ENCODE measurements at regions not wholly inside any gene's neighbourhood (a gene's known extent, or its start where the extent isn't known, plus 50 kb on each side); places are given as distances from the start of the nearest gene placed in this dataset.

DNA sequence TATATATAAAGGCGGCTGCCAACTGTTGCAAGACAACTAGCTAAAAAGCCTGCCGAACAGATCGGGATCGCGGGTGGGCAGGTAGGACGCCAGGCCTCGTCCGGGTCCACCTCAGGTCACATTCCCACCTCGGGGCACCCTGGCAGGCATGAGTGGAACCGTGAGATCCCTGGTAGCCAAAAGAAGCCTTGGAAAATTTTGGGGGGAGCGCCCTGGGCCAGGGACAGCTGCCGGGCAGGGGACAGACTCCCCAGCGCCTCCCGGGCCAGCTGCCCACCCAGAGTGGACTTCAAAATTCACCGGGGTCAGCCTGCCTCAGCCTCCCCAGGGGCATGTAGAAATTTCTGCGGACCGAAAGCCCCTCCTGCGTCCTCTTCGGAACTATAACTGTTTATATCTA, 760.9 kb downstream of the KCNJ18 start:
- DNase-seq, result no peak

DNA sequence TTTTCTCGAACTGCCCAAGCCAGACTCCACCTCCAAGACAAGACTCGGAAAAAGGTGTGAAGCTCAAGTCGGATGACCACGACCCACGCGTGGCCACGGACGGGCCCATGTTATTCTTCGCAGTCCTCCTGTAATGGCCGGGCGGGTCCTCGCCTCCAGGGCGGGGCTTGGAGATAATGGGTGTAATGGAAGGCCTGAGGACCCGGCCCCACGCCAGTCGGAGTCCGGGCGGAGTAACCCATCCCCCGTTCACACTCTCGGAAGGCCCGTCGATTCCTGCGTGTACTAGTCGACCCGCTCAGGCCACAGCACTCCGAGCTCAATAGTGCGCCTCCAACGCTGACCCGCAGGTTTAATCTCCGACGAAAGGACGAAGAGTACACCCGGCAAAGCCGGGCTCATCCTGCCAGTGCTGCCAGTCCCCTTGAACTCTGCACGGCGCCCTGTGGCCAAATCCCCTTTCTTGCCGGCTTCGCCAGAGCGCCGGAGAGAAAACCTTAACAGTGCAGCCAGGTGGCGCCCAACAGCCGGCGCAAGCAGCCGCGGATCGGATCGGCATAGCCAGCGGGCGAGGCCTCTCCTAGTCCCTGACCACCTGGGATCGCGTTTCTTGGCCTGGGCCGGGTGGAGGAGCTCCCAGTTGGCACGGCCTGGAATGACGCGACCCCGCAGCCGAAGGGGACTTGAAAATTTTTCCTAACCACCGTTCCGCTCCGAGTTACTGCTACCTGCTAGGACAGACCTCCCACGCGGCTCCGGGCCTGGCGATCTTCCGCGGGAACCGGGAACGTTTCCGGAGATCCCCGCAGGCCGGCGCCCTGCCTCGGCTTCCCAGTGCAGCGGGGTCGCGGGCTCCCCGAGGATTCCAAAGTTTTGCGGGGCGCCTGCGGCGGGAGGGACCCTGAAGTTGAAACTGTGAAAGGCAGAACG, 762.0 kb downstream of the KCNJ18 start:
- no peak for DNase-seq

DNA sequence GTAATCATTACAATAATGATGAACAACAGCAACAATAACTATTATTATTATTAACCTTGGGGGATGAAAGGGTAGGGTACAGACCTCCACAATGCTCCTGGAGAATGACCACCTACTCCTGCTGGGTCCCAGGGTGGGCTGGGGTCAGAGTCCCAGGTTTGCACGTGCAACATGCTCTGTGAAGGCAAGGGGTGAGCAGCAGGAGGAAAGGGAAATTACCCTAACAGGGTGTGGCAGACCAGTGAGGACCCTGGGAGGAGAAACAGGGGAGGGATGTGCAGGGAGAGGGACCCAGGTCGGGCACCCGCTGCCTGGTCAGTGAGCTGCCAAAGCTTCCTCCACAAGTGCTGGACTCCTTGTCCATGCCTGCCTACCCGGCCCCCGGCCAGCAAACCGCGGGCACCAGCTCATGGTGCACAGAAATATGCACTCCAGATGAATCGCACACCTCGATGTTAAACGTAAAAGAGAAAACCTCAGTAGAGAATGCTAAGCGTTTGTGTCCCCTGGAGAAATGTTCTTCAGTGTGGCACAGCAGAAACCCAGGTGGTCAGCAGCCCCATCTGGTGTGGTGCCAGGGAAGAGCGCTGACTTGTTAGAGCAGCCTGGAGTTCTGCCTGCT, 767.1 kb downstream of the KCNJ18 start:
- no peak for DNase-seq

DNA sequence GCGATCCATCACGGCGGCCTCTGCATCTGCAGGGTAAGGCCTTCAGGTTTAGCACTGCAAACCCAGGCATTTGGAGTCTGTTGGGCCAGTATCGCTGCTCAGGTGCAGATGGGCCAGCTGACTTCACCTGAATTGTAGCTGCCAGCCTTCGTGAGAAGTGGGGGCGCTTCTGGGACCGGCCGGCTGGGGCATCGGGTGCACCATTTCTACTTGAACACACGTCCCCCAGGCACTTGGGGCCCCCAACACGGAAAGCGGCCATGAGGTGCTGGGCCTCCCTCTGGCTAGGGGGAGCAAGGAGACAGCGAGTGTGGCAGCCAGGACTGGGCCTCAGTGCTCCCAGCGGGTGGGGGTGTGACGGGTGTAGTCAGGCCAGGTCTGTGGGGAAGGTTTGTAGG, 767.6 kb downstream of the KCNJ18 start:
- DNase-seq, result no peak

DNA sequence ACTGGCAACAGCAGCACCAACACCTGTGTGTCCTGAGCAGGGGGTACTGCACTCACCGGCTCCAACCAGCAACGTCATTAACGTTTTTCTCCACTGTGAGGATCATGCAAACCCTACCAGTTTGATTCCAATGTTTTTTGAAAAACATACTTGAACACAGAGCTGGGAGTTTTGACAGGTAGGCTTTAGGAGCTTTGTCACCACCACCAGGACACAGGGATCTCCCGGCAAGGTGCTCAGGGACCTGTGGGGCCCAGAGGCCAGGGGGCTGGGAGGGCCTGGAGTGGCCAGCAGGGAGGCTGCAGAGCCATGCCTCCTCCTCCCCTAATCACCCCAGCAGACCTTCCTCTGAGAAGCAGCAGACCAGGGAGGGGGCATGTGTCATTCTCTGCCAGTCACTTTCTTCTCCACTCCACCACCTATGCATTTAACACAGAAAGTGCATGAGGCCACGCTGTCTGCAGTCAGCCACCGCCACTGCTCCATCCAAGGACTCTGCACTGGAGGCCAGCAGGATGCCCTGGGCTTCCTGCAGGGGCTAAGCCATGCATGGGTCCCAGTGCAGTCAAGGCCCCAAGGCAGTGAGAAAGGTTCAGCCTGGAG, 768.2 kb downstream of the KCNJ18 start:
- DNase-seq, result no peak

DNA sequence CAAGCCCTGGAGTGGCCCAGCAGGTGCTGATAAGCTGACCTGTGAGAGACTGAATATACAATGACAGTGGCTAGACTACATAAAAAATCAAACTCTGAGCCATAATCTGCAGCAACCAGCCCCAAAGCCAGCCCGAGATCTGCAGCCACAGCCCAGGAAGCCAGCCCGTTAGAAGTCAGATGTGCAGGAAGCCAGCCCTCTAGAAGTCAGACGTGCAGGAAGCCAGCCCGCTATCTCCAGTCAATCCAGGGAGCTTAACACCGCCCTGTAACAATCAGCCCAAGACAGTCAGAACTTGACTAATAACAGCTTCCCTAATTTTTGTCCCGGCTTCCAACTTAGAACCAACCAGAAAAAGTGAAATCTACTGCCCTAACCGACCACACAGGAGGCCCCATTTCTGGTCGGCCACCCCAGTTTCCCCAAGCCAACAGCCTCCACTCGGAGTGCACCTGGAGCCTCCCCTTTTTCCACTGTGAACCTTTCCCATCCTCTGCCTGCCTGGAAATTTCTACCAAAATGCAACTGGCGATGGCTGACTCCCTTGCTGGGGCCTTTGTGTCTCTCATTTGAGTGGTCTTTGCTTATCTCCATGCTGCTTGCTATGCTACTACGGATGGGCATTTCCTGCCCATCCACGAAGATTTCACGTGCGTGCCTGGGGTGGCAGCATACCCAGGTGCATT, 769.3 kb downstream of the KCNJ18 start:
- DNase-seq, result no peak

DNA sequence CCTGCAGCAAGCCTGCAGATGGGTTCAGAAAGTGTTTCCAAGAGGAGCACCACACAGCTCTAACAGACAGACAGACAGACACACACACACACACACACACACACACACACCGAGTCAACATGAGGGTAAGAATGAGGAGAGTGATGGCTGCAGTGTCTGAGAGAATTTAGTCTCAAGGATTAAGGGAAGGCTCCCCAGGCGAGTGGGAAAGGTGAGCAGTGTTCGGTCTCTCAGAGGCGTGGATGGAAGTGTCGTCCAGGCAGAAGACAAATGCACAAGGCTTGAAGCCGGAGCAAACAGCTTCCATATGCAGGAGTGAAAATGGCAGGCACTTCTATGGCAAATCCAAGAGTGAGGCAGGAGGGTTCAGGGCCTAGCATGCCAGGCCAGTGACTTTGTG, 770.1 kb downstream of the KCNJ18 start:
- no peak for DNase-seq

DNA sequence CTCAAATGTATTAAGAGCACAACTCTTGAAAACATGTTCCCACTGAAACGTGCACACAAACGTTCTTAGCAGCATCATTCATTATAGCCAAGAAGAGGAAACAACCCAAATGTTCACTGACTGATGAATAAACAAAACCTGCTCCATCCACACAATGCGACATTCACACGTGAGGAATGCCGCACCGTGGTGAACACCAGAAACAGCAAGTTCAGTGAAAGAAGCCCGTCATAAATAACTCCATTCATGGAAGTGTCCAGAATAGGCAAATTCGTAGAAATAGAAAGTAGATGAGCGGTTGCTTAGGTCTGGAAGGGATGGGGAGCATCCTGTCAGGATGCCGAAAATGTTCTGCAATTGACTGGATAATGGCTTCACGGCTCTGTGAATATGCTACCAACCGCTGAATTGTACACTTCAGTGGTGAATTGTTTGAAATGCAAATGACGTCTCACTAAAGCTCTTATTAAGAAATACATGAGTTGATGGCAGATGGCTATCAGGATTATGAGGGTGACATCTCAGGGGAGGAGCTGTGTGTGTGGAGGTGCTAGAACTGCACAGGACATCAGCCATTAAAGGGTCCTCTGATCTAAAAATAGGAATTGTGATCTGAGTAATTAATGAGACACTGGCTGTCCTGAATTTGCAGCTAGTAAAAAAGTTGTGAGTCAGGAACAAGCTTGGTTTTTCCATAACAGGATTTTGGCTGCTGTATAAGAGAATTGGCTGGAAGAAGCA, 771.0 kb downstream of the KCNJ18 start:
- DNase-seq, result no peak

DNA sequence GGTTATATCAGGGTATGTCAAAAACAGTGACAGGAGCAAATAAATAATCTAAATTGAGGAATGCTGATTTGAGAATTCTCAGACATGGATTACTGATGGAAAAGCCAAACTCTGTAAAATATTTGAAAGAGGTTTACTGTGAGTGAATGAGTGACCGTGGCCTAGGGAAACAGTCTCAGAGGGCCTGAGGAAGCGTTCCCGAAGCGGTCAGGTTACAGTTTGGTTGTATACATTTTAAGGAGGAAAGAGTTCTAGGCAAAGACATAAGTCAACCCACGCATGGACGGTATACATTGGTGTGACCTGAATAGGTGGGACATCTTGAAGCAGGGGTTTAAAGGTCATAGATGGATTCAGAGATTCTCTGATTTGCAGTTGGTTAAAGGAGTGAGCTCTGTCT, 771.7 kb downstream of the KCNJ18 start:
- DNase-seq, result no peak

DNA sequence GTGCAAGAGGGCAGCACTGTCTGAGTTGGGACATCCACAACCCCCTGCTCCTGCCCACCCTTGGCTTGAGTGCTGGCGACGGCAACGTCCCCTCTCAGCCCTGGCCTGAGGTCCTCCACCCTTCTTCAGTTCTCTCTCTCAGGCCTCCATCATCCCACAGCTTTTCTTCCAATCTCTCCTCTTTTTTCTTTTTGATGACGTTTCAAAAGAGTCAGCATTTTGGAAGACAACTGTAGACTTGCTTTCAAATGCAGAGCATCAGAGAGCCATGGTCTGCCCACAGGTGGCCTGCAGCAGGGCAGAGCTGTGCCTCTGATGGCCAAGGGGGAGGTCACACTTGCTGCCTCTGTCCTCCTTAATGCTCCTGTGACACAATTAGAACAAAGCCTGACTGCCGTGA, 775.4 kb downstream of the KCNJ18 start:
- DNase-seq, result no peak

DNA sequence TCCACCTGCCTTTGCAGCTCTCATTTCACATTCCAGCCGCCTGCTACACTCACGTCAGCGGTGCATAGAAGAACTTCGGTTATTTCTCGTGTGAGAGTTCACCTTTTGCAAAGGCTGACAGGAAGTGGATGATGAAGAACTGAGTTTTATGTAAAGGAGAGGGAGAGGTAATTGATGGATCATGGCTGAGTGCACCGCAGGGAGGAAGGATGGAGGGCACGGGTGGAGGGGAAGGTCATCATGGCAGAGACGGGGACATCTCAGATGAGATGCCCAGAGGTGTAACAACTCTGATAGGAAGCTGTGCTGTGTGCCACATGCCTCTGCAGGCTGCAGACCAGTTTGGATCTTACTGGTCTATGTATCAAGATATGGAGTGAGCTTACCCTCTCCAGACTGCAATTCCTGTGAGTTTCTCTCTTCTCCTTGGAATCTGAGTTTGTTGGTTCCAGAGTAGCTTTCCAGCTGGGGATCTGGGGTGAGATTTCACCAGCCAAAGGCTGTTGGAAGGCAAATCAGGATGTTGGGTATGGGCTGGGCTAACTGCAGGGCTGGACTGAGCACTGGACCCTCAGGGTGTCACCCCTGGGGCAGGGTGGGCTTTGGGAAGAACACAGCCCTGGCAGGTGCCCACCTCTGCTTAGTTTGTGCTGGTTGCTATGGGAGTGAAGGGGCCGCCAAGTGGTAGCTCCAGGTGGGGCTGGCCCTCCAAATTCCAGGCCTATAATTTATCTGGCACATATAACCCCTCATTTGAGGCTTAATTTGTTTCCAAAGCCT, 777.0 kb downstream of the KCNJ18 start:
- no peak for DNase-seq

DNA sequence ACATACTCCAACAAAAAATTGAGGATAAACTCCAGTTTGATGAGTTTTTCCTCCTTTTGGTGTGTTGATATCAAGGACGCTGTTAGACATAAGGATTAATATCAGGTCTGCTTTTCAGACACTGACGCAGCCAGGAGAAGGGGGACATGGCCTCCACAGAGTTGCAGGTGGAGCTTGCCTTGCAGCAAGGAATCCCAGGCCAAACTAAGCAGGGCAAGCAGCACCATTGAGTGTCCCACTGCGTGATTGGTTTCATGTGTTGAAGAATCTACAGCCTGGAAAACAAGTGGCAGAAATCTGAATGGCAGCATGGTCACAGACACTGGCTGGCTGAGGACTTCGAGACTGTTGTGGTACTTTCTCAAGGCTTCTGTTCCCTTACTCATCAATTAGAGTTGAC, 777.6 kb downstream of the KCNJ18 start:
- DNase-seq, result no peak

DNA sequence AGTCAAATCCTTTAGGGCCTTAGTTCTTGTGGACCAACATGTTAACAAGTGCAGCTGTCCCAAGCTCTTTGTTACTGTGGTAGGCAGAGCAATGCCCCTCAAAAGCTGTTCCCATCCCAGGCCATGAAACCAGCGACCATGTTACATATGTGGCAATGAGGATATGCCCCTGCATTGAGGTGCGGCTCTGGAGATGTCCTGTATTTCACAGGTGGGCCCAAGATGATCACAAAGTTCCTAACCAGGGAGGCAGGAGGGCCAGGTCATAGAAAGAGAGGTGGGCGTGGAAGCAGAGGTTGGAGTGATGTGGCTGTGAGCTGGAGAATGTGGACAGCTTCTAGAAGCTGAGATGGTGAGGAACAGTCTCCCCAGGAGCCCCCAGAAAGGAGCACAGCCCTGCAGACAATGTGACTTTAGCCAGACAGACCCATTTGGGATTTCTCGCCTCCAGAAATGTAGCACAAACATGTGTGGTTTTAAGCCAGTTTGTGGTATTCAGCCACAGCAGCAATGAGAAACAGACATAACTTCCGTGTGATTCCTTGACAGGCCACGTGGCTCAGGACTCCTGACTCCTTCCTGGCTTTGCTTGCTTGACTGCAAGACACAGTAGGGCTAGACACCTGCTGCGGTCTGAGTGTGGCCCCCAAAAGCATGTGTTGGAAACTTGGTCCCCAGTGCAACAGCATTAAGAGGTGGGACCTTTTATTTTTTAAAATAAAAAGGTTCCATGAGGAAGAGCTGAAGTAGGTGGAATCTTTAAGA, 778.3 kb downstream of the KCNJ18 start:
- no peak for DNase-seq

DNA sequence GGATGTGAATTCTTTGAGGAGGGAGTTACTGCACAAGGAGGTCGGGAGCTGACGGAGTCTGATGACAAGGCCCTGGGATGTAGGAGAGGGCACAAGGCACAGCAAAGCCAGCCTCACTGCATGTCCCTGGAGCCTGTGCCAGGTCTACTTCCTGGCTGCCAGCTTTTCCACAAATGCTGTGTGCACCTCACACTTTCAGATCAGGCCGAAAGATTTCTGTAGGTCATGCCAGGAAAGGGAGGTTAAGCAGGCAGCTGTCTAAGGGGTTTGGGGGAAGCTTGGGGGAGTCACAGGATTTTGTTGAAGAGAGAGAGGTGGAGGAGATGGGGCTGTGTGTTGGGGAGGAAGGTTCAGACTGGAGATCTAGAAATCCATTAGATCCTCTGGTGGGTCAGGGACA, 792.5 kb downstream of the KCNJ18 start:
- DNase-seq, result no peak

DNA sequence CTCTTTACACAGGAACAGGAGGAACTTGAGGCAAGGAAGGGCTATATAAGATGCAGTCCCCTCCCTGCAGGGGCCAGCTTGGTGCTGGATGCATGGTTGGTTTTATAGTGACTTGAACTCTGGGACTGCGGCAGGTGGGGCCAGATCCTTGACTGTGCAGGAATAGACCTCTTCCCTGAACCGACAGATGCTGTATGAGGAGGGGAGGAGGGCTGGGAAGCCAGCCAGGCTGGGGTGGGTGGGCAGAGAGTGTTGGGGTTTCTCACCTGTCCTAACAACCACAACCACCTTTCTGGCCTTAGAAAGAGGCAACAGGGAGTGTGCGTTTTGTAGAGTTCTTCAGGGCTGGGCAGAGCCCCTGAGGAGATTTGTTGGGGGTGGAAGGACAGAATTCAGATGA, 798.1 kb downstream of the KCNJ18 start:
- DNase-seq, result no peak

DNA sequence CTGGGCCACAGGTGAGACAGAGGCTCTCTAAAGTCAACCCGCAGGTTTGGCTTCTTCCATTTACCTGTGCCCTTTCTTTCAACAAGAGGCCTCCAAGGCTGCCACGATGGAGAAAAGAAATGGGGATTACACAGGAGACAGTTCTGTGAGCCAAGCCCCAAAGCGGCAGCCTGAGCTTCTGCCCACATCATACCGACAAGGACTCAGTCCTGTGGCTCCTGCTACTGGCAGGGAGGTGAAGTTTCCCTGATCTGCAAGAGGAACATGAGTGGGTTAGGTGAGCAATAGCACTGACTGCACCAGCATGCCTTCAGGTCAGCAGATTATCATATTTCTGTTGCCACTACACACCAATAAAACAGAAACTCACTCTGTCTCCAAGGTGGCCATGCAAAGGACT, 800.0 kb downstream of the KCNJ18 start:
- DNase-seq, result no peak

DNA sequence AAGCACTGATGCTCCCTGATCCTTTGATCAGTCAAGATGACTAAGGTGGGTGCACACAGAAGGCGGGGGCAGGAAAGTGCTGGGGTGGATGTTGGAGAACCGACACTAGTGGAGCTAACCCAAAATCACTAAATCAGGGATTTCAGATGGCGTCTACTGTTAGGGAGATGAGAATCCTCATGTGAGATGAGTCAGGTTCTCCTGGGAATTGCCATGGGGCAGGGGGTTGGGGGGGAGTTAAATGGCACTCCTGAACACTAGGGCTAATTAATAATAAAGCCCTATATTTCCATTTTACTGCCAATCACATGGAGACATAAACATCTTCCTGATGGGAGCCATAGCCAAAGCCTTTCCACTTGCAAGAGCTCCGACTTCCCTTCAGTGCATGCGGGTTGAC, 804.1 kb downstream of the KCNJ18 start:
- no peak for DNase-seq

DNA sequence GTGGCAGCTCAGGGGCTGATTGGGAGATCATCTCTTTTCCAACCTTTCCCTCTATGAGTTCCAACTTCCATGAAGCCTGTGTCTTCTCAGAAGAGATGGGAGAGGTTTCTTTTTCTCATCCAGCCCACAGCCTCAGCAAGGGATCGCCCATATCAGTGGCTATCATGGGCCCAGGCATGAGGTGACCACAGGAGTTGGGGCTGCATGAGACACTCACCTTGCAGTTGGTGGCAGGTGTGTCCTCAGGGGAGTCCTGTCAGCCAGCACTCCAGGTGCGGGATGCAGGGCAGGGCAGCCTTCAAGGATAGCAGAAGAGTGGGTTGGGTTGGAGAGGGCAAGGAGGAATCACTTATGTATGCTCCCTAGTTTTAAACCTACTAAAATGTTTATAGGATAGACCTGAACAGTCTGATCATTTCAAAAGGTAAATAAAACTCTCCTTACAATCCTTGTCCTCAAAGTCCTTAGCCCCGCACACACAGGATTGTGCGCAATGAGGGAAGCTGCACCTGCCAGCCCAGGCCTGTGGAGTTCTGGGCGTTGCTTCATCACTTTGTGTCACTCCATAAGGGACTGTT, 811.1 kb downstream of the KCNJ18 start:
- no peak for DNase-seq

DNA sequence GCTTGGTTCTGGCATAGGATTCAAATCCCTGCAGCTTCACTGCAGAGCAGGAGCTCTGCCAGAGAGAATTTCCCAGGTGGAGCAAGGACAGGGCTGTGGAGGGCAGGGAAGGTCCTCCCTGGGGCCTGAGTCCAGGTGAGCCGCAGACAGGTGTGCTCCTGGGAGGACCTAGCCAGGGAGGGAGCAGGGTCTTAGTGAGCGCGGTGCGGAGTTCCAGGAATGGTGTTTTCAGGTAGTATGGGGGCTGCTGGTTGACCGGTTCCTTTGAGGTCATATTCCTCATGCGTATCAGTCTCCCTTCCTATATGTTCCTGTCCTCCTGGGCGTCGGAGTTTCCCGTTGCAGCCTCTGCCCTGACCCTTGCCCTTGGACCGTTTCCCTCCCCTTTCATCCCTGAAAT, 813.3 kb downstream of the KCNJ18 start:
- no peak for DNase-seq

DNA sequence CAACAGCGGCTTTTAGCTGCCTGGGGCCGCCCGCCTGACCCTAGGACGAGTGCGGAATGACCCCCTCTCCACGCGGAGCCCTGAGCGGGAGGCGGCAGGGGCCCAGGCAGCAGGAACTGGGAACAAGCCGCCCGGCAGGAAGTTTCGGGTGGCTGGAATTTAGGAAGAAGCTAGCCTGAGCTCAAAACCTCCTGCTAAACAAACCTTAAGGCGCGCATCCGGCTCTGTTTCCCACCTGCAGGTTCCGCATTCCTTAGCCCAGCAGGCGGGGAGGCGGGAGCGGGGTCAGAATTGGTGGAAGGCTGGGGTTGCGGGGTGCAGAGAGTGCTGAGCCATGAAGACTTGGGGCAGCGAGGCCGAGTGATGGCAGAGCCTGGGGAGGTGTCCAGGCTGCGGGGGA, 813.9 kb downstream of the KCNJ18 start:
- DNase-seq, result no peak

DNA sequence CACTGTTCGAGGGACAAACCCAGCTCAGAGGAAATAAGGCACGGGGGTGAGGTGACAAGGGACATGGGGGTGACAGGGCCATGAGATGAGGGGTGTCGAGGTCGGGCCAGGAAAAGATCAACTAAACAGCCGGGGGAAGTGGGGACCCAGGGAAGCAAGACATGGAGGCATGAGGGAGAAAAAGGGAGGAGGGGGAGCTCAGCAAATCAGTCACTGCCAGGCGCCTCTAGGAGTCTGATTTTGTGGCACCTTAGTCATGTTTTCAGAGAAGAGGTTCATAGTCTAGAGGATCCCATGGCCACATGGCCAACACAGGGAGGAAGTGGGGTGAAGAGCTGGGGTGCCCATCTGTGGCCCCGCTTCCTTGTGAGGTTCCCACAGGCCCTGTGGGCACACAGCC, 814.5 kb downstream of the KCNJ18 start:
- DNase-seq, result no peak

Measured in stimulated activated CD4-positive, alpha-beta T cell treated with anti-CD3 and anti-CD28 coated beads, Interleukin-2, amount 100 ng/mL, for 48 hours (primary cell).